GM06990 (cell line): ENCODE measurements at regions not wholly inside any gene's neighbourhood (a gene's known extent, or its start where the extent isn't known, plus 50 kb on each side); places are given as distances from the start of the nearest gene placed in this dataset.

Source experiments
- DNase-seq: peaks from one replicate; pipeline ENCODE4 v3.0.0-alpha.2; 2011; ENCODE audit not compliant: insufficient read length; ENCODE audit errors: extremely low read depth
- H3K27me3 ChIP-seq: replicated peaks from 2 replicates; pipeline ENCODE4 v1.6.0; 2011; ENCODE audit warnings: low read length; ENCODE audit not compliant: control insufficient read depth, insufficient read depth
- H3K36me3 ChIP-seq: 2 replicates; pipeline ENCODE4 v1.5.1; 2011; ENCODE audit warnings: low read length; ENCODE audit not compliant: control insufficient read depth, insufficient read depth
- H3K4me3 ChIP-seq: replicated peaks from 2 replicates; pipeline ENCODE4 v1.5.1; 2011; ENCODE audit warnings: low read depth, mild to moderate bottlenecking, control low read depth, low read length
- TF ChIP-seq, protein P1 (sequence below): IDR thresholded peaks from 2 replicates; pipeline ENCODE4 v1.5.1; 2011; ENCODE audit warnings: low read length, control low read depth, mild to moderate bottlenecking, inconsistent platforms; ENCODE audit not compliant: insufficient read depth, poor library complexity, severe bottlenecking

DNA sequence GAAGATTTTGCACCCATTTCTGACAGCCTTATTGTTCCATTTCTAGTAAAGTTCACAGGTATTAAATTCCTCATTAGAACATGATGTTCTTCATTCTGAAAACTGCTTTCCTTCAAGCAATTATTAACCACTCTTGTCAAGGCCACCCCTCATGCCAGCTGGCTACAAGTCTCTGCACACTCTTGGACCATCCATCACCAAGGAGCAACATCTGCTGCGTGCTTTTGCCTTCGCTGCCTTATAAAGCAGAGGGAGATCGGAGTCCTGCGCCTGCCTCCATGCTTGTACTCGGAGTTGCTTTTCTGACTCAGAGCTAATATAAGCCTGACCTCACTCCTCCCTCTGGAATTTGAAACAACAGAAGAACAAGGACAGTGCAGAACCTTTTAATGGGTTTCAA lies 529.9 kb upstream of the DPP6 start:
- DNase-seq = no peak
- Histone ChIP-seq H3K36me3 (no peaks in the 10 kb centered on the region), H3K4me3 (no peak overlapping the region), H3K27me3 (no peaks in the 10 kb centered on the region)
- TF ChIP-seq, protein P1, sequence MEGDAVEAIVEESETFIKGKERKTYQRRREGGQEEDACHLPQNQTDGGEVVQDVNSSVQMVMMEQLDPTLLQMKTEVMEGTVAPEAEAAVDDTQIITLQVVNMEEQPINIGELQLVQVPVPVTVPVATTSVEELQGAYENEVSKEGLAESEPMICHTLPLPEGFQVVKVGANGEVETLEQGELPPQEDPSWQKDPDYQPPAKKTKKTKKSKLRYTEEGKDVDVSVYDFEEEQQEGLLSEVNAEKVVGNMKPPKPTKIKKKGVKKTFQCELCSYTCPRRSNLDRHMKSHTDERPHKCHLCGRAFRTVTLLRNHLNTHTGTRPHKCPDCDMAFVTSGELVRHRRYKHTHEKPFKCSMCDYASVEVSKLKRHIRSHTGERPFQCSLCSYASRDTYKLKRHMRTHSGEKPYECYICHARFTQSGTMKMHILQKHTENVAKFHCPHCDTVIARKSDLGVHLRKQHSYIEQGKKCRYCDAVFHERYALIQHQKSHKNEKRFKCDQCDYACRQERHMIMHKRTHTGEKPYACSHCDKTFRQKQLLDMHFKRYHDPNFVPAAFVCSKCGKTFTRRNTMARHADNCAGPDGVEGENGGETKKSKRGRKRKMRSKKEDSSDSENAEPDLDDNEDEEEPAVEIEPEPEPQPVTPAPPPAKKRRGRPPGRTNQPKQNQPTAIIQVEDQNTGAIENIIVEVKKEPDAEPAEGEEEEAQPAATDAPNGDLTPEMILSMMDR = no peak

DNA sequence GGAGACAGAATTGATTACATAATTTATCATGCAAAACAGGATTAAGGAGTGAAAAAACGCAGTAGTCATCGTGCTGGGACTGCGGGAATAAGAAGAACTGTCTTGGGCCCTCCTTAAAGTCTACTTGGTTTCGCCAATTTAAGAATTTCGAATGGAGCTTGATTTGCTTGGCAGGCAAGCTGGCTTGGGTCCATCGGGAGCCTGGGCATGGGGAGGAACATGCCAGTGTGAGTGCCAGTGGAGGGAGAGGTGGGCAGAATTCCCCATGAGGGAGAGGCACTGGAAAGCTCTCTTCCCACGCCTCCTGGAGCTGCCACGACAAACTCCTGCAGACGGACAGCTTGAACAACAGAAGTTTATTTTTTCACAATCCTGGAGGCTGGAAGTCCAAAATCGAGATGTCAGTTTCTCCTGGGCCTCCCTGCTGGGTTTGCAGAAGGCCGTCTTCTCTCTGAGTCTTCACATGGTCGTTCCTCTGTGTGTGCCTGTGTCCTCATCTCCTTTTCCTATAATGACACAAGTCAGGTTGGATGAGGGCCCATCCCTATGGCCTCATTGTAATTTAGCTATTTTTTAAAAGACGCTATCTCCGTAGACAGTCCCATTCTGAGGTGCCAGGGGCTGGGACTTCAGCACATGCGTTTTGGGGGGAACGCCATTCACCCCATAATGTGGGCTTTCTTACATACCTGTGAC lies 528.7 kb upstream of the DPP6 start:
- DNase-seq = no peak
- TF ChIP-seq, protein P1 = no peak
- no peaks in the 10 kb centered on the region for H3K27me3 ChIP-seq
- no peaks in the 10 kb centered on the region for H3K36me3 ChIP-seq
- no peak overlapping the region for H3K4me3 ChIP-seq

DNA sequence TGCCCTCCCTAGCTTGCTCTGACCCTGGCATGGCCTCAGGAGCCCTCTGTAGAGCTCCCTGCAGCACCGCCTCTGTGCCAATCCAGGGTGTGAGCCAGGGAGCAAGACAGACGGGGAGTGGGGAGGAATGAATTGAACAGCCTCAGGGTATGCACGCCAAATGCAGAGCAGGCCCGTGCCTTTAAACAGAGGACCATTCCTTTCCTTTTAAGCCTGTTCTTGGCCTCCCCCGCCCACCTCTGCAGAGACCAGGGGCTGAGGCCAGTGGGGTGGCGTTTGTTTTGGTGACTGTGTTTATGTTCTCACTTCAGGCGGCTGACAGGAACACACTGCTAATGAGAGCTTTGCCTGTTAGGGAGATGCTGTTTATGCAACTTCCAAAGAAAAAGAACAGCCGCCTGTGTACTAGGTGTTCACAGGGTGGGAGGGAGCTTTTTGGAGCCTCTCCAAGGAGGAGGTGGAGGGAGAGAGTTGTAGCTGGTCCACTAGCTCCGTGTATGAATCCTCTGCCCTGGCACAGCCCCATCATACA lies 528.1 kb upstream of the DPP6 start:
- Histone ChIP-seq H3K36me3 (no peaks in the 10 kb centered on the region), H3K27me3 (no peaks in the 10 kb centered on the region), H3K4me3 (no peak overlapping the region)
- TF ChIP-seq, protein P1 = no peak
- DNase-seq = no peak

DNA sequence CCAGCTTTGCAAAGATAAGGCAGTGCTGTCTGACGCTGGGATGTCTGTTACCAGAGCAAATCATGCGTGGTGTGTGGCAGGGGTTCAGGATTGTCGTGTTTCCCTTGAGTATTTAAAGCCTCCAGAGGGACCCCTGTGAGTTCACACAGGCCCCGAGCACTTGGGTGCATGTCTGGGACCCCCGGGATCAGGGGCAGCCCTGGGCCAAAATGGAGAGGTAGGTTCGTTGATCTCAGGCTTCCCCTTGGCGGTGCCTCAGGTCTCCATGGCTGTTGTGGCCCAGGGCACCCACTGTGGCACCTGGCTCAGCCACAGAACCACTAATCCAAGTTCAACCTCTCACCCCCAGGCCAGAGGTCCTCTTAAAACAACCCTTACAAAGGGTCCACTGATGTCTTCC lies 523.1 kb upstream of the DPP6 start:
- Histone ChIP-seq H3K27me3 (no peaks in the 10 kb centered on the region), H3K36me3 (no peaks in the 10 kb centered on the region), H3K4me3 (no peak overlapping the region)
- no peak for DNase-seq
- TF ChIP-seq, protein P1 = no peak

DNA sequence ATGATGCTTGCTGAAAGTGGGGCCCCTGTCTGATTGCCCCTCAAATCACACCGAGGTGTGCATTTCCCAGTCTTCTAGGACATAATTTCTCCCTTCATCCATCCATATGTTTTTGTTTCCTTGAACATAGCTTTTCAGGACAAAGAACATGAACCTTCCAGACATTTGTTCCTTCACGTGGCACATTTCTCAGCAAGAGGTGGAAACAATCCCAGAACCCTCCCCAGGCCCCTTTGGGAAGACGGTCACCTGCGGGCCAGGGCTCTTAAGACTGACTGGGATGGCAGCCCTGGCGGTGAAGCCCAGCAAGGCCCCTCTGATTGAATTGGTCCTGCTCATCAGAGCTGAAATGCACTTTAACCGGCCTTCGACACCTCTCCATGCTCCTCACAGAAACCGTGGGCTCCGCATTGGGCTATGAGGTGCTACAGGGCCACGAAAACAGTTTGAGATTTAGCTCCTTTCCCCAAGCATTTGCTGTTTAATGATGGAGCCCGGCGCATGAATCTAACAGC lies 522.5 kb upstream of the DPP6 start:
- H3K4me3 ChIP-seq = no peak overlapping the region
- DNase-seq = no peak
- no peaks in the 10 kb centered on the region for H3K27me3 ChIP-seq
- no peaks in the 10 kb centered on the region for H3K36me3 ChIP-seq
- TF ChIP-seq, protein P1 = no peak

DNA sequence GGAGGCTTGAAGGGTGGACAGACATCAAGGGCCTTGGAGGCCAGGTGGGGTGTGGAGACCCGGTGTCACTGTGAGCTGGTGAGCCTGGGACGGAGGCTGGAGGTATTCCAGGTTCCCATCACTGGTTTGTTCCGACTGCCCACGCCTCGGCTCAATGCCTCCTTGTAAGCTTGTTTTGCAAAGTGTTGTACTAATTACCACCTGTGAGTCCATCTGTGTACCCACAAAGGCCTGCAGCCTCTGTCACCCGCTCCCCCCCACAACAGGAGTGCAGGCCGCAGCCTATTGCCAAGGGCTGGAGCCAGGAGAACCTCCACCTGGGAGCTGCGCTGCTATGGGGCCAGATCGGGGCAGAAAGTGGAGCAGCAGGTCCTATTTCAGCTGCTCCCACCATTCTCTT lies 521.8 kb upstream of the DPP6 start:
- TF ChIP-seq, protein P1 = no peak
- H3K27me3 ChIP-seq = no peaks in the 10 kb centered on the region
- no peaks in the 10 kb centered on the region for H3K36me3 ChIP-seq
- no peak for DNase-seq
- no peak overlapping the region for H3K4me3 ChIP-seq
